ENCODE measurements at regions not wholly inside any gene's neighbourhood (a gene's known extent, or its start where the extent isn't known, plus 50 kb on each side); places are given as distances from the start of the nearest gene placed in this dataset.

GRCh38 chr2:21262426-21262940 lies 138.7 kb downstream of the TDRD15 start:
- DNase-seq (ENCODE audit: low read depth), result no peak
- H3K27me3 ChIP-seq (ENCODE audit: control insufficient read depth, insufficient read depth, low read length), result no peaks in the 10 kb centered on the region
- H3K4me3 ChIP-seq (ENCODE audit: low read depth, low read length), result no peak overlapping the region
- no peaks in the 10 kb centered on the region for H3K36me3 ChIP-seq (ENCODE audit: control insufficient read depth, insufficient read depth, low read length)
- no peak for TF ChIP-seq CTCF (IDR thresholded peaks at IDR 0.05; ENCODE audit: insufficient read depth, low read length, poor library complexity, severe bottlenecking)

GRCh38 chr2:21263622-21264021 lies 139.9 kb downstream of the TDRD15 start:
- Histone ChIP-seq H3K4me3 (ENCODE audit: low read depth, low read length) (no peak overlapping the region), H3K36me3 (ENCODE audit: control insufficient read depth, insufficient read depth, low read length) (no peaks in the 10 kb centered on the region), H3K27me3 (ENCODE audit: control insufficient read depth, insufficient read depth, low read length) (no peaks in the 10 kb centered on the region)
- DNase-seq (ENCODE audit: low read depth), result no peak
- no peak for TF ChIP-seq CTCF (IDR thresholded peaks at IDR 0.05; ENCODE audit: insufficient read depth, low read length, poor library complexity, severe bottlenecking)

- no peak for DNase-seq (ENCODE audit: low read depth)
- no peak overlapping the region for H3K4me3 ChIP-seq (ENCODE audit: low read depth, low read length)
- no peaks in the 10 kb centered on the region for H3K36me3 ChIP-seq (ENCODE audit: control insufficient read depth, insufficient read depth, low read length)
- no peak for TF ChIP-seq CTCF (IDR thresholded peaks at IDR 0.05; ENCODE audit: insufficient read depth, low read length, poor library complexity, severe bottlenecking)
- no peaks in the 10 kb centered on the region for H3K27me3 ChIP-seq (ENCODE audit: control insufficient read depth, insufficient read depth, low read length)
Observed at GRCh38 chr2:21265752-21266151, 142.0 kb downstream of the TDRD15 start.

GRCh38 chr2:21267232-21267835 lies 143.6 kb downstream of the TDRD15 start:
- Histone ChIP-seq H3K4me3 (ENCODE audit: low read depth, low read length) (no peak overlapping the region), H3K27me3 (ENCODE audit: control insufficient read depth, insufficient read depth, low read length) (no peaks in the 10 kb centered on the region), H3K36me3 (ENCODE audit: control insufficient read depth, insufficient read depth, low read length) (no peaks in the 10 kb centered on the region)
- DNase-seq (ENCODE audit: low read depth), result no peak
- TF ChIP-seq CTCF (IDR thresholded peaks at IDR 0.05; ENCODE audit: insufficient read depth, low read length, poor library complexity, severe bottlenecking), result no peak

GRCh38 chr2:21268197-21268877 lies 144.6 kb downstream of the TDRD15 start:
- no peaks in the 10 kb centered on the region for H3K27me3 ChIP-seq (ENCODE audit: control insufficient read depth, insufficient read depth, low read length)
- DNase-seq (ENCODE audit: low read depth), result no peak
- TF ChIP-seq CTCF (IDR thresholded peaks at IDR 0.05; ENCODE audit: insufficient read depth, low read length, poor library complexity, severe bottlenecking), result no peak
- H3K4me3 ChIP-seq (ENCODE audit: low read depth, low read length), result no peak overlapping the region
- H3K36me3 ChIP-seq (ENCODE audit: control insufficient read depth, insufficient read depth, low read length), result no peaks in the 10 kb centered on the region

GRCh38 chr2:21268878-21269224 lies 145.1 kb downstream of the TDRD15 start:
- H3K36me3 ChIP-seq (ENCODE audit: control insufficient read depth, insufficient read depth, low read length), result no peaks in the 10 kb centered on the region
- no peak for TF ChIP-seq CTCF (IDR thresholded peaks at IDR 0.05; ENCODE audit: insufficient read depth, low read length, poor library complexity, severe bottlenecking)
- H3K4me3 ChIP-seq (ENCODE audit: low read depth, low read length), result no peak overlapping the region
- DNase-seq (ENCODE audit: low read depth), result no peak
- no peaks in the 10 kb centered on the region for H3K27me3 ChIP-seq (ENCODE audit: control insufficient read depth, insufficient read depth, low read length)

Data from kidney epithelial cell (primary cell).